ENCODE measurements at regions not wholly inside any gene's neighbourhood (a gene's known extent, or its start where the extent isn't known, plus 50 kb on each side); places are given as distances from the start of the nearest gene placed in this dataset.

GRCh38 chr5:97641081-97641480 is 458.0 kb upstream of the RIOK2 start:
- TF ChIP-seq CTCF (IDR thresholded peaks at IDR 0.05) (no peak), POLR2A (IDR thresholded peaks at IDR 0.05) (no peak)
